CD4-positive, alpha-beta T cell treated with Interleukin-2 at 100 ng/mL for 4 hours (primary cell): ENCODE measurements at regions not wholly inside any gene's neighbourhood (a gene's known extent, or its start where the extent isn't known, plus 50 kb on each side); places are given as distances from the start of the nearest gene placed in this dataset.

Source experiments
- DNase-seq: peaks from one replicate; pipeline ENCODE4 v3.0.0-alpha.2; 2020; ENCODE audit warnings: low spot score

GRCh38 chr12:88996200-88996788, 356.0 kb downstream of the DUSP6 start:
- DNase-seq = no peak

GRCh38 chr12:88994971-88995370, 357.3 kb downstream of the DUSP6 start:
- no peak for DNase-seq

- DNase-seq = no peak
These were observed 357.8 kb downstream of the DUSP6 start for GRCh38 chr12:88994537-88994936.

GRCh38 chr12:88993651-88994050, 358.6 kb downstream of the DUSP6 start:
- DNase-seq = no peak

DNA sequence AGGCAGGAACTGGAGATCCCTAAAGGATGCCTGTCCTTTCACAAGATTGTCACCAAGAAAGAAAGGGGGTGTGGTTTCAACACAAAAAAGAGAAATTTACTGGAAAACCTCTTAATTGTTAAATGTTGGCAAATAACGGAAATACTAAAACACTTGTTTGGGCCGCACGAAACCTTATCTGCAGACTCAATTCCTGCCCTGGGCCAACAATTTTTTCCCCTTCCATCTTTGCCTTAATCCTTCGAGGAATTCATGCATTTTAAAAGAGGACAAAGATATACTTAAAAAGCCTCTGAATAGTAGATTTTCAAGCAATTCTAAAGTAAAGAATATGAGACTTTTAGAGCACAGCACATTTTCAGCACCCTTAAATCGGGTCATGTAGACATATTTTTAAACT, 366.2 kb downstream of the DUSP6 start:
- no peak for DNase-seq

DNA sequence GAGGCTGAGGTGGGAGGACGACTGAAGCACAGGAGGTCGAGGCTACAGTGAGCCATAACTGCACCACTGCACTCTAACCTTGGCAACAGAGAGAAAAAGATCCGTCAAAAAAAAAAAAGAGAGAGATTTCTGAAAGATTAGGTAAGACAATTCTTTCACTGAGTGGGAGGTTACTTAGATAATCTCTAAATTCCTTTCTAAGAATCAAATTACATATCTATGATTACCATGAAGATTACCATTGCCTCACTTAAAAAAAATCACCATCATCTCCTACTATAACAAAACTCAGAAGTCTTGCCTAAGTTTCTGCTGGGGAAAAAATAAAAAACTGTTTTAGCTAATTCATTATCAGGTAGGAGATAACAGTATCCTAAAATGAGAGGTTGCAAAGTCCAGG, 366.7 kb downstream of the DUSP6 start:
- DNase-seq = no peak

DNA sequence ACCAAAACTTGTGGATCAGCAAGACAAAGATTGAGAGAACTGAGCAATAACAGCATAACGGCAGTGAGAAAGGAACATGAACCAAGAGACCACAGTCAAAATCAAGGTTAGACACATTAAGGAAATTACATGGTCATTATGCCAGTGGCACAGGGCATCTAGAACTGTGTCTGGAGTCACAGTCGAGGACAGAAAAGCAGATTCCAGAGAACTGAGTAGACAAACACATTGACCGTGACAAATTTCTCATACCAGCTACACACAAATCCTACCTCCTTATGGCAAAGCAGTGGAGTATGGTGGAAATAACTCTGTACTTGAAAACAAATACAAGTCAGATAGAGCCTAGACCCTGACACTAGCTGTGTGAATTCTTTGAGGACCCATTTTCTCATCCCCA, 367.3 kb downstream of the DUSP6 start:
- no peak for DNase-seq

GRCh38 chr12:88982694-88983093, 369.6 kb downstream of the DUSP6 start:
- no peak for DNase-seq

DNA sequence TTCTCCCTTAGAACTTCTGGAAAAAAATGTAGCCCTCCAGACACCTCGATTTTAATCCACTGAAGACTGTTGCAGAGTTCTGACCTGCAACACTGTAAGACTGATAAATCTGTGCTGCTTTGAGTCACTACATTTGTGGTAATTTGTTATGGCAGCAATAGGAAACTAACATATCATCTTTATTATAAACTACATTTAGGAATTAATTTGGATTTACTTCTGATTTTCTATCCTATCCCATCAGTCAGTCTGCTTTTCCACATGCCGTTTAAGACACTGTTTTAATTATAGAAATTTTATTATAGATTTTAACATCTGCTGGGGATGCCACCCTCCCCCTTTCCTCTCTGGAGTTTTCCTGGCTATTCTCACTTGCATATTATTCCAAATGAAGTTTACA, 375.2 kb downstream of the DUSP6 start:
- no peak for DNase-seq

DNA sequence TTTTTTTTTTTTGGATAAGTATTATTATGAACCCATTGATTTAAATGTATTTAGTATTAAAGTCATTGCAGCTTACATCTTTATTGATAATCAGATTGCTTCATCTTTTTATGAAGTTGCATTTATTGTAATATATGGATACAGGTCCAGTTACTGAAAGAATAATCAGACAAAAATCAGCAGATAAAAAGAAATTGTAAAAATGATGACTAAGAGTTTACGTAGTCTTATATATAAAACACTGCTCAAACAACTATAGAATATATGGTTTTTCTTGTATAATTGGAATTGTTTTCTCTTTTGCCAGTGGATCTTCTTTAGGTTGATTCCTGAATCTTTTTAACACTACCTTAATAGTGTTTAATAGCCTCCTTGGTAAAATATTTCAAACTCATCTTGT, 378.3 kb downstream of the DUSP6 start:
- DNase-seq = no peak

DNA sequence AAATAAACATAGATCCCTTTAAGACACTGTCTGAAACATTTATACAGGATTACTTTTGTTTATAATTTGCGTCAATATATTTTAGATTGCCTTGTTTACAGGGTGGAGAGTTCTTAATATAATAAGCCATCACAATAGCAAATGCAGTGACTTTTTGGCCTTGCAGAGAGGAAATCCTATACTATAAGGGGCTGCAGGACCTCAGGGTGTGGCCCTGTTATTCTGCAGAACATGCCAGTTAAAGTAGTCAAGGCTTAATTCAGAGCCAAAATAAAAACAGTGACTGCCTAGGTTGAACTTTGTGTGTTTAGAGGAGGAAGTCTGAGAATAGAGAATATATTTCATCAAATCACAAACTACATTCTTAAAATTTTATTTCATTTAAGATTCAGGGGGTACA, 381.6 kb downstream of the DUSP6 start:
- DNase-seq = no peak

DNA sequence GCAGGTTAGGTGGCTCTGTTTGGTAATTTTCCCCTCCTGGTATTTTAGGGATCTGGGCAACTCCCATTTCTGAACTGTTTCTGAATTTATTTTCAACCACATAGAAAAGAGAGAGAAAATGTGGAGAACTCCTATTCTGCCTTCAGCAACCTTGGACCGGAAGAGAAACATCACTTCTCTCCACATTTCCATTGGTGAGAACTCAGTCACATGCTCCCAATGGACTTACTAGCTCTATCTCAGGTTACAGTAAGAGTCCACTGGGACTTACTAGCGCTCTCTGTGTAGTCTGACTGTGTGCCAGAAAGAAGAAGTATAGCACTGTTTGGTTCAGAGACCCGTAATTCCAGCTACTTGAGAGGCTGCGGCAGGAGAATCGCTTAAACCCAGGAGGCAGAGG, 383.2 kb downstream of the DUSP6 start:
- no peak for DNase-seq

DNA sequence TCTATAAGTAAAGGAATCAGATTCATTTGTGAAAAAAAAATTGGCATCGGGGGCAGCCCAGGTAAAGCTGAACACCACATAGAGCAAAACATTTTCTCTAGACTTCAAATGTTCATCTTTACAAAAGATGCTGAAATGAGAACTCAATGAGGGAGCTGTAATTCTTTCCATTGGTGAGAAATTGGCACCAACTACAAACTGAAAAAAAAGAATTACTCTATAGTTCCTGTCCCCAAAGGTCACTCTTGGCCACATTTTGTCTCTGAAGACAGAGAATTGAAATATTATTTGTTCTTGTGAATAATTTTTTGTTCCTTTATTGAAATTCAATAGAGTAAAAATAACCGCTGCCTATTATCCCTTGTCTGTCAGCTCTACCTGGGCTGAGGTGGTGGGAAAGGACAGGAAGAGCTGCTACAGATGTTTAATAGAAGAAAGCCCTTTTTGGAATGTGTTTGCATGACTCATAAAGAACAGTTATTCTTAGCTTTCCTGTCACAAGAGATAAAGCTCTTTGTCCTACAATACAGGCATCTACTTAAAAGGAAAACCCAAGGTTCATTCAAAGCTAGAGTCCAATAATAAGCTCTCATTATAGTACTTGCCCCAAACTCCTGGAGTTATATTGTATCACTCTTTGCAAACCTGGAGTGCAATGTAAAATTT, 380.1 kb upstream of the KITLG start:
- DNase-seq = no peak

GRCh38 chr12:88958946-88959345, 378.7 kb upstream of the KITLG start:
- DNase-seq = no peak

- no peak for DNase-seq
These were observed 377.9 kb upstream of the KITLG start for GRCh38 chr12:88958153-88958552.

DNA sequence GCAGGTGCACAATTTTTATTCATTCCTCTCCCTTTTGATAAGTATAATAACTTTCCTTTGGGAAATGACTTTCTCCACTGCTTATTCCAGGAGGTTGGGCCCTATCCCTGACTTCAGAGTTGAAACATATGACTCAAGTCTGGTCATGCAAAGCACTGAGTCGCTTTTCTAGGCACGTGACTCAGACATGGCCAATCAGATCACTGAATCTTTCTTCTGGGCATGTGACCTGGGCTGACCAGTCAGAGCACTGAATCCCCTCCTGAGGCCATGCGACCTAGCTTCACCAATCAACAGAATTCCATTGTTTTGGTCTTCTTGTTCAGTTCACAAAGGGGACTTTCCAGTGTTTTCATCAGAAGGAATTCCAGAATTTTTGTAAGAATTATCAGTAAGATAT, 377.1 kb upstream of the KITLG start:
- DNase-seq = no peak

DNA sequence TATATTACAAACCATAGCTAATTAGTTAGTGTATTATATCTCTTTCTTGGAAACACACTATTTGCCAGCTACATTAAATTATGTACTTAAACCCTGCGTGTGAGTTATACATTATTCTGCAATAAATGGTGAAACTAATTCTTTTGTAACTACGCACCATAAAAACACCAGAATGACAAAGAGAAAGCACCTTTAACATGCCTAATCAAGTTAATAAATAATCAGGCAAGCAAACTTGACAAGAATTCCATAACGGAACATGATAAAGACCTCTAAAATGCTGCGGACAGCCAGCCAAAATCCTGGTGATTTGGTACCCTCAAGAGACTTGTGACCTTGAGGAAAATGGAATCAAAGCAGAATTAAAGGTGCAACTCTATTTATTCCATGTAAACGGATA, 375.3 kb upstream of the KITLG start:
- no peak for DNase-seq

- DNase-seq = no peak
These were observed 372.8 kb upstream of the KITLG start for GRCh38 chr12:88953029-88953586.

GRCh38 chr12:88952562-88952942, 372.3 kb upstream of the KITLG start:
- no peak for DNase-seq

- DNase-seq = no peak
These were observed 371.7 kb upstream of the KITLG start for GRCh38 chr12:88951860-88952561.

GRCh38 chr12:88951177-88951576, 370.9 kb upstream of the KITLG start:
- DNase-seq = no peak

GRCh38 chr12:88947486-88948043, 367.3 kb upstream of the KITLG start:
- DNase-seq = no peak

GRCh38 chr12:88946372-88946997, 366.2 kb upstream of the KITLG start:
- no peak for DNase-seq
